CD4-positive, alpha-beta memory T cell (primary cell): ENCODE measurements at regions not wholly inside any gene's neighbourhood (a gene's known extent, or its start where the extent isn't known, plus 50 kb on each side); places are given as distances from the start of the nearest gene placed in this dataset.
"Not testable (repeated sequence)": the region's sequence is repeated elsewhere in the genome, so short reads cannot be mapped to it uniquely, and the experiment has no call there.

ENCODE experiments used
- CTCF ChIA-PET: fragments of 350-600 bp; sonication (Branson Sonifier 250); formaldehyde crosslinking; loops from one replicate; lab custom pipeline; 2021; ENCODE audit warnings: inconsistent platforms; ENCODE audit not compliant: partially characterized antibody; lab: Charles Lee
- POLR2A ChIA-PET: fragments of 350-600 bp; sonication (Branson Sonifier 250); formaldehyde crosslinking; loops from one replicate; lab custom pipeline; 2021; ENCODE audit not compliant: partially characterized antibody; lab: Charles Lee
- DNase-seq, 5 donors: peaks; one replicate each; pipeline versions ENCODE4 v3.0.0 to v3.0.0-alpha.2; 2020 to 2022; ENCODE audit warnings: mixed read lengths in 1 of 5
- H3K27ac ChIP-seq: one replicate; pipeline ENCODE4 v1.7.0; 2013; ENCODE audit warnings: low read depth, low read length
- H3K27me3 ChIP-seq: 2 replicates; pipeline ENCODE4 v1.7.0; 2013; ENCODE audit warnings: mild to moderate bottlenecking, low read length, moderate library complexity; ENCODE audit not compliant: insufficient read depth
- H3K36me3 ChIP-seq: 2 replicates; pipeline ENCODE4 v1.7.0; 2013; ENCODE audit warnings: mild to moderate bottlenecking, low read length, moderate library complexity; ENCODE audit not compliant: insufficient read depth
- H3K4me1 ChIP-seq: 2 replicates; pipeline ENCODE4 v1.7.0; 2013; ENCODE audit warnings: mild to moderate bottlenecking, low read length, moderate library complexity; ENCODE audit not compliant: insufficient read depth
- H3K4me3 ChIP-seq, 2 donors: one replicate each; pipeline ENCODE4 v1.7.0; 2013; ENCODE audit warnings: low read length in 2 of 2, mild to moderate bottlenecking in 1 of 2
- H3K9me3 ChIP-seq, 2 donors: one replicate each; pipeline ENCODE4 v1.7.0; 2013; ENCODE audit warnings: low read length in 2 of 2, control low read depth in 1 of 2; ENCODE audit not compliant: control insufficient read depth in 1 of 2
- H3K27ac Mint-ChIP-seq, 7 donors: one replicate each; pipeline ENCODE4 v1.8.0; 2020 to 2021; ENCODE audit warnings: mixed read lengths in 7 of 7, mild to moderate bottlenecking in 6 of 7, inconsistent platforms in 3 of 7, moderate library complexity in 3 of 7
- H3K27me3 Mint-ChIP-seq, 2 donors: one replicate each; pipeline ENCODE4 v1.8.0; 2020 to 2021; ENCODE audit warnings: mixed read lengths in 2 of 2
- H3K36me3 Mint-ChIP-seq, 2 donors: one replicate each; pipeline ENCODE4 v1.8.0; 2020 to 2021; ENCODE audit warnings: mixed read lengths in 2 of 2, inconsistent platforms in 1 of 2, mild to moderate bottlenecking in 1 of 2
- H3K4me1 Mint-ChIP-seq, 4 donors: one replicate each; pipeline ENCODE4 v1.8.0; 2020 to 2021; ENCODE audit warnings: mixed read lengths in 4 of 4, mild to moderate bottlenecking in 1 of 4
- H3K4me3 Mint-ChIP-seq, 8 donors: one replicate each; pipeline ENCODE4 v1.8.0; 2020 to 2021; ENCODE audit warnings: mixed read lengths in 8 of 8, mild to moderate bottlenecking in 7 of 8, moderate library complexity in 6 of 8, inconsistent platforms in 3 of 8
- H3K9me3 Mint-ChIP-seq, 8 donors: one replicate each; pipeline ENCODE4 v1.8.0; 2020 to 2021; ENCODE audit warnings: mixed read lengths in 8 of 8, mild to moderate bottlenecking in 5 of 8, inconsistent platforms in 3 of 8, moderate library complexity in 1 of 8
- intact Hi-C: fragments of 100-400 bp; cut with micrococcal nuclease; formaldehyde crosslinking; loops from one replicate; pipeline ENCODE4 v1.15.1; 2023

DNA sequence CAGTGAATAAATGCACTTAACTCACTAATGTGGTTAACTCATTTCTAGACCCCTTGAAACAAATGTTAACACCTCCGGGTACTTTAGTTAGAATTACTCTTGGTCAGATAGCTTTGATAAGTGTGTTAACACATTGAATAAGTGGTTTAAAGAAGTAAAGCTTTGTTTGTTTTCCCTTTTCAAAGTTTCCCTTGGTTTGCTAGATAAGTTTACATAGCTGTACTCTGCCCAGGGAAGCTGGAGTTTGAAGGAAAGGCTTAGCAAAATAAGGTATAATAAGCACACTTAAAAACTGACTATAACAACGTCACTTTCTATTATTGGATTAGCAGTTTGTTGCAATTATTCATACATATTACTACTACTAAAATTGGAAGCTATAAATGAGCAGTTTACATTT, 1233.9 kb upstream of the ADGRL2 start:
- H3K4me3 Mint-ChIP-seq: no peak overlapping the region
- POLR2A ChIA-PET: no interaction called here
- peaks cover 0 to 22% (median 5%) of the 10 kb centered on the region in 8 donors for H3K9me3 Mint-ChIP-seq
- H3K9me3 ChIP-seq: no peaks in the 10 kb centered on the region
- intact Hi-C loops: no loop called here
- H3K4me3 ChIP-seq: no peak overlapping the region
- CTCF ChIA-PET: no interaction called here
- no peak overlapping the region for H3K27ac ChIP-seq
- no peak overlapping the region for H3K27ac Mint-ChIP-seq
- no peaks in the 10 kb centered on the region for H3K4me1 ChIP-seq
- no peaks in the 10 kb centered on the region for H3K27me3 ChIP-seq
- H3K36me3 ChIP-seq: no peaks in the 10 kb centered on the region
- no peaks in the 10 kb centered on the region for H3K27me3 Mint-ChIP-seq
- H3K4me1 Mint-ChIP-seq: no peaks in the 10 kb centered on the region
- DNase-seq: no peak
- H3K36me3 Mint-ChIP-seq: no peaks in the 10 kb centered on the region

DNA sequence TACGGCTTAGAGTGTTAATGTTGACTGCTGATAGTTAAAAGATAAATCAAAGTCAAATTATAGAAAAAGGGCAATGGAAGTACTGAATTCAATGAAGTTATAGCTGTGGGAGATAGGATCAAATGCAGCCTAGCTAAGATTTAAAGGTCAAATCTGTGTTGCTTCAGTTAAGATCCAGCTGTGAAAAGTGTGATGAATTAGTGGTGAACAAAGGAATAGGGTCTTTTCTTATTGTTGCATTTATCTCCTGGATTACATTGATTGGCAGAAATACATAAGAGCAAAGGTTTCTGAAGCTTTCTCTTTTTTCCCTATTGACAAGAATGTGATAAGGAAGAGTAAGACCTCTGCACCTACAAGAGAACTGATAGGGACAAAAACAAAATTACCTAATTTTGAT, 1234.6 kb upstream of the ADGRL2 start:
- no peaks in the 10 kb centered on the region for H3K4me1 ChIP-seq
- no peak overlapping the region for H3K4me3 ChIP-seq
- intact Hi-C loops: no loop called here
- DNase-seq: no peak
- Mint-ChIP-seq H3K27me3 (no peaks in the 10 kb centered on the region), H3K36me3 (no peaks in the 10 kb centered on the region), H3K4me3 (no peak overlapping the region), H3K27ac (no peak overlapping the region), H3K4me1 (no peaks in the 10 kb centered on the region), H3K9me3 (peaks cover 0 to 17% (median 5%) of the 10 kb centered on the region in 8 donors)
- no peaks in the 10 kb centered on the region for H3K27me3 ChIP-seq
- no peaks in the 10 kb centered on the region for H3K9me3 ChIP-seq
- ChIA-PET CTCF (no interaction called here), POLR2A (no interaction called here)
- no peaks in the 10 kb centered on the region for H3K36me3 ChIP-seq
- no peak overlapping the region for H3K27ac ChIP-seq

DNA sequence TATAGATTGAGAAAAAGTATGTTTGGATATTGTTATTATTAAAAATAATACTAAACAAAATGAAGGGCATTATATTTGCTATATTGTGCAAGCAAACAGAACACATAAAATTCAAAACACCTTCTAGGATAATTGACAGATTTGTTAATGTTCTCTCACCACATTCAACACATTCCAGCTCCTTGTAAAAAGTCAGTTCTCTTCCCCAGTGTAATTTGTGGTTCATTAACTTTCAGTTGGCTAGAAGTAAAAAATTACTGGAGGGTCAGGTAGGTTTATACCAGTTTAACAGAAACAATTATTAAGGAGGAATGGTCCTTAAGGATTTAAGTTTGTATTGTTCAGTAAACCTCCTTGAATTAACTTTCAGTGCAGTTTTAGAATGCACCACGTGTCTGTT, 1235.3 kb upstream of the ADGRL2 start:
- Mint-ChIP-seq H3K9me3 (peaks cover 0 to 12% (median 3%) of the 10 kb centered on the region in 8 donors), H3K27me3 (no peaks in the 10 kb centered on the region), H3K4me1 (no peaks in the 10 kb centered on the region), H3K4me3 (no peak overlapping the region), H3K36me3 (no peaks in the 10 kb centered on the region), H3K27ac (no peak overlapping the region)
- Histone ChIP-seq H3K9me3 (no peaks in the 10 kb centered on the region), H3K4me3 (no peak overlapping the region), H3K36me3 (no peaks in the 10 kb centered on the region), H3K27ac (no peak overlapping the region), H3K27me3 (no peaks in the 10 kb centered on the region), H3K4me1 (no peaks in the 10 kb centered on the region)
- intact Hi-C loops: no loop called here
- DNase-seq: no peak
- POLR2A ChIA-PET: no interaction called here
- CTCF ChIA-PET: no interaction called here

DNA sequence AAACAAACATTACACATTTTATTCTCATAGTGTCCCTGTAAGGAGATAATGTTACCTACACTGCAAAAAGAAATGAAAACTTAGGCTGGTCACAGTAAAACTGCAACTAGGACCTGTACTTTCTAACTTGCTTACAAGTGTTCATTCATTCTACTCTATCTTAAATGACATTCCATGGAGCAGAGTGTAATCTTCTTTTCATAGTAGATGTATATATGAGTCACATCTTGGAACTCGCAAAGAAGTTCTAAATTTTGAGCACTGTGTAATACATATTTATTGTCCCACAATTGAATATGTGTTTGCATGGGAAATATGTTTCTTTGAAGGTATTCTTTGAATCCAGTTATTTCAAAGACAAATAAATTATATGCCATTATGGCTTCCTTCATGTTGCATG, 1258.5 kb upstream of the ADGRL2 start:
- no peaks in the 10 kb centered on the region for H3K27me3 Mint-ChIP-seq
- H3K4me3 ChIP-seq: no peak overlapping the region
- H3K9me3 ChIP-seq: no peaks in the 10 kb centered on the region
- no peak overlapping the region for H3K4me3 Mint-ChIP-seq
- intact Hi-C loops: no loop called here
- CTCF ChIA-PET: no interaction called here
- H3K4me1 ChIP-seq: no peaks in the 10 kb centered on the region
- DNase-seq: no peak
- no peak overlapping the region for H3K27ac ChIP-seq
- no peak overlapping the region for H3K27ac Mint-ChIP-seq
- POLR2A ChIA-PET: no interaction called here
- H3K9me3 Mint-ChIP-seq: peaks cover 0 to 11% (median 5%) of the 10 kb centered on the region in 8 donors
- H3K36me3 Mint-ChIP-seq: no peaks in the 10 kb centered on the region
- no peaks in the 10 kb centered on the region for H3K27me3 ChIP-seq
- no peaks in the 10 kb centered on the region for H3K36me3 ChIP-seq
- H3K4me1 Mint-ChIP-seq: no peaks in the 10 kb centered on the region

DNA sequence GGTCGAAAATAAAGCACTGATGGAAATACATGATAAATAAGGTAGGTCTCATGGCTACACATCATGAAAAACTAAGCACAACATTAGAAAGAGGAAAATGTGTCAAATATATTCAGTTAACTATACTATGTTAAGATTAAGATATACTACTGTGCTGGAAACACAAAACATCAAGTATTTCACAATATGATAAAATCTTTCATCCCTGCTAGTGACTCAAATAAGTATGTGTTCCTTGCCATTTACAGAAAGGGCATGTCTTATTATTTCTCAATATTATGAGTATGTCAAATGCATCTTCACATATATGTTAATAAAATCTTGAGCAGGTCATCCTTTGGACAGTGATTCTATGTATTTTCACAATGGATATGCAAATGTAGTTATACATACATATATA, 1260.1 kb upstream of the ADGRL2 start:
- Histone ChIP-seq H3K27ac (no peak overlapping the region), H3K27me3 (no peaks in the 10 kb centered on the region), H3K36me3 (no peaks in the 10 kb centered on the region), H3K9me3 (no peaks in the 10 kb centered on the region), H3K4me3 (no peak overlapping the region), H3K4me1 (no peaks in the 10 kb centered on the region)
- H3K4me3 Mint-ChIP-seq: no peak overlapping the region
- no peaks in the 10 kb centered on the region for H3K36me3 Mint-ChIP-seq
- H3K4me1 Mint-ChIP-seq: no peaks in the 10 kb centered on the region
- H3K27ac Mint-ChIP-seq: no peak overlapping the region
- peaks cover 0 to 10% (median 5%) of the 10 kb centered on the region in 8 donors for H3K9me3 Mint-ChIP-seq
- intact Hi-C loops: no loop called here
- CTCF ChIA-PET: no interaction called here
- POLR2A ChIA-PET: no interaction called here
- DNase-seq: no peak
- no peaks in the 10 kb centered on the region for H3K27me3 Mint-ChIP-seq

DNA sequence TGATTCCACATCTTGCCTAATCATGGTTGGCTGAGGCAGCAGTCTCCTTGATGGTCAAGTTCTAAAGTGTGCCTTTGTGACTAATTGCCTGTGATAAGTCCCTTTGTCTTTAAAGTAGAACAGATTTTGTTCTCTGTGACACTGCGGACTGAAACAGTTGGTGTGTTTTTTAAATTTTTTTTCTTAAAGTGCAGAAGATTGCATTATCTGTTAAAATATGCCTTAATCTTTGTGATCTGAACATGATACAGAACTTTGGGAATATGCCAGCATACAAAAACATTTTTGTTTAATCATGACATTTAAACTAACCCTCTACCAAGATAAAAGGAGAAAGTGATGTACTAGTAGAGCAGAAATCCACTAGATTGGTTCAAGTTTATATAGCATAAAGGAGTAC, 1260.6 kb upstream of the ADGRL2 start:
- H3K9me3 ChIP-seq: no peaks in the 10 kb centered on the region
- DNase-seq: no peak
- ChIA-PET CTCF (no interaction called here), POLR2A (no interaction called here)
- no peaks in the 10 kb centered on the region for H3K27me3 ChIP-seq
- no peaks in the 10 kb centered on the region for H3K36me3 Mint-ChIP-seq
- H3K27ac ChIP-seq: no peak overlapping the region
- no peaks in the 10 kb centered on the region for H3K4me1 ChIP-seq
- H3K27me3 Mint-ChIP-seq: no peaks in the 10 kb centered on the region
- peaks cover 0 to 10% (median 5%) of the 10 kb centered on the region in 8 donors for H3K9me3 Mint-ChIP-seq
- intact Hi-C loops: no loop called here
- no peak overlapping the region for H3K4me3 ChIP-seq
- H3K36me3 ChIP-seq: no peaks in the 10 kb centered on the region
- H3K27ac Mint-ChIP-seq: no peak overlapping the region
- no peak overlapping the region for H3K4me3 Mint-ChIP-seq
- H3K4me1 Mint-ChIP-seq: no peaks in the 10 kb centered on the region

DNA sequence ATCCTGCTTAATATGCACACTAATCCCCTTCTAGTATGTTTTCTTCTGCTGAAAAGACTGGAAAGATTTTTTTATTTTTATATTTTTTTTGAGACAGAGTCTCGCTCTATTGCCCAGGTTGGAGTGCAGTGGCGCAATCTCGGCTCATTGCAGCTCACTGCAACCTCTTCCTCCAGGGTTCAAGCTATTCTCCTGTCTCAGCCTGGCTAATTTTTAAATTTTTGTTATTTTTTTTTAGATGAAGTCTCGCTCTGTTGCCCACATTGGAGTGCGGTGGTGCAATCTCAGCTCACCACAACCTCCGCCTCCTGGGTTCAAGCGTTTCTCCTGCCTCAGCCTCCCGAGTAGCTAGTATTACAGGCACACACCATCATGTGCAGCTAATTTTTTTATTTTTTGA, 1261.4 kb upstream of the ADGRL2 start:
- CTCF ChIA-PET, H3K36me3 Mint-ChIP-seq, H3K36me3 ChIP-seq, H3K4me1 ChIP-seq, POLR2A ChIA-PET, H3K4me3 ChIP-seq, DNase-seq, H3K27ac ChIP-seq, H3K9me3 Mint-ChIP-seq, intact Hi-C loops, H3K9me3 ChIP-seq, H3K27ac Mint-ChIP-seq, H3K4me3 Mint-ChIP-seq, H3K27me3 Mint-ChIP-seq, H3K4me1 Mint-ChIP-seq, H3K27me3 ChIP-seq: not testable (repeated sequence)

DNA sequence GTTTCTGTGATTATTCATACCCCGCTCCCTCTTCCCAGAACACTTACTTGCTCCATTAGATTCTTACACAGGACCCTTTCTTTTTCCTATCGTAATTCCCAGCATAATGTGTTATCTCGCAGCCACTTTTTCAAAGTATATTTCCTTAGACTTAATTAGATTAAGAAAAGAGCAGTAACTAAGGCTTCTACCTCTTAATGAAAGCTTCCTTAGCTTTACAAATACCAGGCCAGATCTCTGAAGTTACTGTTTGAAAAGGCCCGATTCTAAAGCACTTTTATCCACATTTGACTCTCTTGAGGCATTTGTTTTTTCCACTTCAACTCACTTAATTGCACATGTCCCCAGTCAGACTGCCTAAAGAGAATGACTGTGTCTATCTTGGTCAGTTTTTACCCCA, 1264.3 kb upstream of the ADGRL2 start:
- Mint-ChIP-seq H3K27ac (no peak overlapping the region), H3K4me1 (no peaks in the 10 kb centered on the region), H3K9me3 (peaks cover 0 to 10% (median 5%) of the 10 kb centered on the region in 8 donors), H3K4me3 (no peak overlapping the region), H3K27me3 (no peaks in the 10 kb centered on the region), H3K36me3 (no peaks in the 10 kb centered on the region)
- no peak overlapping the region for H3K27ac ChIP-seq
- H3K27me3 ChIP-seq: no peaks in the 10 kb centered on the region
- no peaks in the 10 kb centered on the region for H3K36me3 ChIP-seq
- no peak overlapping the region for H3K4me3 ChIP-seq
- CTCF ChIA-PET: no interaction called here
- no peaks in the 10 kb centered on the region for H3K9me3 ChIP-seq
- no peak for DNase-seq
- POLR2A ChIA-PET: no interaction called here
- no peaks in the 10 kb centered on the region for H3K4me1 ChIP-seq
- intact Hi-C loops: no loop called here
